GM19463 (cell line): ENCODE measurements at regions not wholly inside any gene's neighbourhood (a gene's known extent, or its start where the extent isn't known, plus 50 kb on each side); places are given as distances from the start of the nearest gene placed in this dataset.
"Not testable (repeated sequence)": the region's sequence is repeated elsewhere in the genome, so short reads cannot be mapped to it uniquely, and the experiment has no call there.

Source experiments
- ATAC-seq: cut with Tn5 transposase; IDR thresholded peaks from one replicate; pipeline ENCODE4 v1.9.1; 2021; ENCODE audit warnings: mild to moderate bottlenecking, moderate library complexity; ENCODE audit not compliant: unreplicated experiment

DNA sequence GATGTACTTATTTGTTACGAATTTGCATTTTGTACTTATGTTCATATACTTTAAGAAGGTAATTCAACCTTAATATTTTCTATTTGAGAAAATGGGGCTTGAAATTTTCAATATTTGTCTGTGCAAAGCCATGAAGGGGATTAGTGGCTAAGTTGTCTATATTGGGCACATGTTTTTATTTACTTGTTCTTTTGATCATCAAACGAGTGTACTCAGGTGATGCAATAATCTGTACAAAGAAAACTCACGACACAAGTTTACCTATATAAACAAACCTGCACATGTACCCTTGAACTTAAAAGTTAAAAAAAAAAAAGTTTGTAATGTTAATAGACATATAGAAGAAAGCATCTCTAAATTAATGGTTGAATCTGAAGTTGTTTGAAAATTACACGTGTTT, 658.9 kb upstream of the SYT4 start:
- no peak for ATAC-seq

DNA sequence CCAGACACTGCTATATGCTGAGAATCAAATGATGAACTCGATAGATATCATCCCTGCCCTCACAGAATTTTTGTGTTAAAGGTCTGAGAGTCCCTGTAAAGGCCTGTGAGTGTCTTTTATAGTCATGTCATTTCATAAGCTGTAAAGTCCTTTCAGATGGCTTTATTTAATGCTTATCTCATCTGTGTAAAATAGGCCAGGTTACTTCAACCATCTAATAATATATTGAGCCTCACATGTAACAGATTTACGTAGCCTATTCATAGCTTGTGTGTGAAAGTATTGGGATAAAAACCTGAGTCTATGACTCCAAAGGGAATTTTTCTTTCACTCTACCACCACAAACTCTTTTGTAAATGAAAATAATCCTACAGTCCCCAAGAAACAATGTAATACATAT, 672.0 kb upstream of the SYT4 start:
- no peak for ATAC-seq

DNA sequence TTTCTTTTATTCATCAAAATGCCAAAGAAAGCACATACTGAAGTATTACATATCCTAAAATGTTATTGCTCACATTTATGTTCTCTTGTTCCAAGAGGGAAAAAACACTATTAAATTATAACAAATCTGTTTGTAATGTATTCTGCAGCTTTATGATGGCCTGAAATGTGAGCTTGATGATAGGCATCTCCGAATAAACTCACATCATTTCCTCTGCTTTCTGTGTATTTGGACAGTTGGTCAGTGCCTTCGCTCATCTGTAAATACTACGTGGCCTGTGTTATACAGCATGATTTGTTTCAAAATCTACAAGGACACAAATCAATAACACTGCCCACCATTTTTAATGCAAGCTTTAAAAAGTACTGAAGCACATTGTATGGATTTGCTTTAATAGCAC, 672.8 kb upstream of the SYT4 start:
- ATAC-seq: no peak

DNA sequence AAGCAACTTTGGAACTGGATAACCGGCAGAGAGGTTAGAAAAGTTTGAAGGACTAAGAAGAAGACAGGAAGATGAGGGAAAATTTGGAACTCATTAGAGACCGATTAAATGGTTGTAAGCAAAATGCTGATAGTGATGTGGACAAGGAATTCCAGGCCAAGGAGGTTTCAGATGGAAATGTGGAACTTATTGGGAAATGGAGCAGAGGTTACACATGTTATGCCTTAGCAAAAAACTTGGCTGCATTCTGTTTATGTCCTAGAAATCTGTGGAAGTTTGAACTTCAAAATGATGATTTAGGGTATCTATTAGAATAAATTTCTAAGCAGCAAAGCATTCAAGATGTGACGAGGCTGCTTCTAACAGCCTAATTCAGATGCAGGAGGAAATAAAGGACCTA, 675.1 kb upstream of the SYT4 start:
- no peak for ATAC-seq

DNA sequence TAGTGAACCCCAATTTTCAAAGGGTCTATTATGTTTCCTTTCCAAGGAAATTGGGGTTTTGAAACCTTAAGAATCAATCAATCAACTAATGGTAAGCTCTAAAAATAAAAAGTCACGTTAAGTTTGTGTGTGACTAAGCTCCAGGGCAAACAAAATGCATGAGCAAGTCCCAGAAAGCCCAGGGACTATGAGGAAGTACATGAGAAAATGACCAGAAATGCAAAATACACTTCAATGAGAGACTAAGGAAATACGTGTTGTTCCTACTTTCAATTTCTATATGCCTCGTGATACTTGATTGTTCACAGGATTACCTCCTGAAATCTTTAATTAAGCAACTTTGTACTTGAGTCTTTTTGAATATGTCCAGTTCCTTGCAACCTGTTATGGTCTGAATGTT, 684.4 kb upstream of the SYT4 start:
- no peak for ATAC-seq

DNA sequence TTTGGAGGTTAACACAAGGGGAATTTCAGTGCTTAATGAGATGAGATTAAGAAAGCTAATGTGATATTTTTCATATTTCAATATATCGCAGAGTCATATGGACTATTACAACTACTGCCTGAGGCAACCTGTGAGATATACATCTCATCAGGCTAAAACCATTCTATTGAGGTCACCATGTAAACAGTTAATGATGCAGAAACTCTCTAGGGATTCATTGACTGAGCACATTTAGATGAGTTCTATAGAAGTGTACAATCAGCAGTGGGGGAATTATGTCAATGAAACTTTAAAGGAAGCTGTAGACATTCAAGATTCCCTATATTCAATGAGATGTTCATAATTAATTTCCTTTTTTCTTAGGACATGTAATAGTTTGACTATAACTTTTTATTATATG, 687.4 kb upstream of the SYT4 start:
- ATAC-seq: no peak

DNA sequence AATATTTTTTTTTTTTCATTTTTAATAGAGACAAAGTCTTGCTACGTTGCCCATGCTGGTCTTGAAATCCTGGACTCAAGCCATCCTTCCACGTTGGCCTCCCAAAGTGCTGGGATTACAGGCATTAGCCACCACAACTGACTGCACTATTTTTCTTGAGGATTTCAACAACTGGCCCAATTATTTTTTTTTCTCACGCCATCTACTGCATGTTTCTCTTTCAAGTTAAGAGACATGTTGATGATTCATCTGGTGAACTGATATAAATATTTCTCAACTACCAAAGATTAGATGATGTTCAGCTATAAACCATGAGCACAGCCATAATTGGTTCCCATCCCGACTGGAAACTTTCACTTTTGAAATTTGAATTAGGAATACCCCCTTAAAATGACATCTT, 688.4 kb upstream of the SYT4 start:
- no peak for ATAC-seq

DNA sequence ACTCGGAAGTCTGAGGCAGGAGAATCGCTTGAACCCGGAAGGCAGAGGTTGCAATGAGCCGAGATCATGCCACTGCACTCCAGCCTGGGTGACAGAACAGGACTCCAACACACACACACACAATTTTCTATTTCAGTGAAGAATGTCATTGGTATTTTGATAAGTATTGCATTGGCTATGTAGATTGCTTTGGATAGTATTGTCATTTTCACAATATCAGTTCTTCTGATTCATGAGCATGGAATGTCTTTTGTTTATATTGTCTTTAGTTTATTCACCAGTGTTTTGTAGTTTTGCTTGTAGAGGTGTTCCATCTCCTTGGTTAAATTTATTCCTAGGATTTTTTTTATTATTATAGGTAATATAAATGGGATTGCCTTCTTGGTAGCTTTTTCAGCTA, 693.4 kb upstream of the SYT4 start:
- ATAC-seq: no peak

DNA sequence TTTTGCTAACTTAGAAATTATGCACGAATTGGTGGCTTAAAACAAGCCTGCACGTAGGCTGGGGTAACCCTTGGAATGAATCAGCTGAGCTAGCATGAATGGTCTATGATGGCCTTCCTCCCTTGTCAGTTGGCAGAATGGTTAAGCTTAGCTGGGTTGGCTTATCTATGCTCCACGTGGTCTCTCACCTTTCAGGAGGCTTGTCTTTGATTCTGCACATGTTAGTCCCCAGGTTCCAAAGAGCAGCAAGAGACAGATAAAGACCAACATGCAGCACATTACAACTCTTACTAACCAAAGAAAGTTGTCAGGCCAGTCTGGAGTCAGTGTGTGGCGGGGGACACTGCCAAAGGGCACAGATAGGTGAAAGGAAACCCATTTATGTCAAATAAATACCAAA, 700.9 kb upstream of the SYT4 start:
- no peak for ATAC-seq

DNA sequence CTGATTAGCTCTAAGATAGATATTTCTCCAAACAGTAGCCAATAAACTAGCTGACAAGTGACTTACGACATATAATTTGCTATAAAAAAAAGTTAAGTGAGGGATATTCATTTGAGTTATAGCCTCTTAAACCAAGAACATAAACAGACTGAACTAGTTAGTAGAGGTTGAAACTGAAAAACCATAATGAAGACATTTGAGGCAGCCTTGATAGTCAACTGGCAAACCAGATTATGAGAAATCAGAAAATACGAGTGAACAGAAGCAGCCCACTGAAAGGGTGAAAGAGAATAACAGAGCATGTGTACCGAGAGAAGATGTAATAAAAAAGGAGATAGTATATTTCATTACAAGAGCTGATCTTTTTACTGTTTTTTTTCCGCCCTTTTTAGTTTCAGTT, 698.1 kb upstream of the SETBP1 start:
- ATAC-seq: no peak

DNA sequence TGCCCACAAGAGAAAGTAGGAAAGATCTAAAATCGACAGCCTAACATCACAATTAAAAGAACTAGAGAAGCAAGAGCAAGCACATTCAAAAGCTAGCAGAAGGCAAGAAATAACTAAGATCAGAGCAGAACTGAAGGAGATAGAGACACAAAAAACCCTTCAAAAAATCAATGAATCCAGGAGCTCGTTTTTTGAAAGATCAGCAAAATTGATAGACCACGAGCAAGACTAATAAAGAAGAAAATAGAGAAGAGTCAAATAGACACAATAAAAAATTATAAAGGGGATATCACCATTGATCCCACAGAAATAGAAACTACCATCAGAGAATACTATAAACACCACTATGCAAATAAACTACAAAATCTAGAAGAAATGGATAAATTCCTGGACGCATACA, 693.6 kb upstream of the SETBP1 start:
- ATAC-seq: not testable (repeated sequence)

DNA sequence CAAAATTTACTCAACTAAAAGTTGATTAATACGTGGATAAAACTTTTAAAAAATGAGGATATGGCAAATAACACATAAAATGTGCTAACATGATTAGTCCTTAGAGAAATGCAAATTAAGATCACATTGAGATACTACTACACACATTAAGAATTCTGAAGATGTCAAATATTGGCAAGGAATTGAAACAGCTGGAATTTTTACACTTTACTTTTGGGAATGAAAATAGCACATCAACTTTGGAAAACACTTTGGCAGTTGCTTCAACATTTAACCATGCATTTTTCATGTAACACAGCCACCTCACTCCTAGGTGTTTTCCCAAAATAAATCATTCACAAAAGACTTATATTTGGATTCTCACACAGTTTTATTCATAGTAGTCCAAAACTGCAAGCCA, 687.9 kb upstream of the SETBP1 start:
- ATAC-seq: no peak

DNA sequence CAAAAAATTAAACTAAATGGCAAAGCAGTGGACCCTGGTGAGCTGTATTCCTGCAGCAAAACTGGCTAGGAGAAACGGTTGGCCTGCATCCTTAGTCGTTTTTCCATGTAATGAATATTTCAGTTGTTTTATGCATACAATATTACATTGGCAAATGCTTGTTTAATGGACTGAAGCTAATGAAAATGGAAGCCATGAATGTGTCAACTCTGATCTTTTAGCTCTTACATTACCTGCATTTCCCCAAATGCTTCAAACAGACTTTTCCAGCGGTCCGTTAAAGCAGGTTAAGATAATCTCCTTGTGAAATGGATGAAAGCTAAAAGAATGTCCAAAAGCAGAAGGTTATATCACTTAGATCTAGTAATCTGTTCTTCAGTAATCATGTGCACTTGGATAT, 686.3 kb upstream of the SETBP1 start:
- no peak for ATAC-seq

DNA sequence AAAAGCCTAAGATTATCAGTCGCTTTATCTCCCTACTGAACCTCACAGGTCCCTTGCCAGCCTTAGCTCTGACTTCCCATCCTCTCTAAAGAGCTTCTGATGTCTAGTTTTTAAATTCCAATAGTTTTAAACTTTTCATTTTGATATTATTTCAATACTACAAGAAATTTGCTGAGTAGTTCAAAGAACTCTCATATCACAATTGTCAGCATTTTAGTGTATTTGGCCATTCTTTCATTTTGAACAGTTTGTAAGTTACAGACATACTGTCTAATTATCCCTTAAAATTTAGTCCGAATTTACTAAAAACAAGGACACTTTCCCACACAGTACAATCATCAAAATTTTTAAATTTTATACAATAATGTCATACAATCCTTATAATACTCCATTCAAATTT, 666.8 kb upstream of the SETBP1 start:
- ATAC-seq: no peak

DNA sequence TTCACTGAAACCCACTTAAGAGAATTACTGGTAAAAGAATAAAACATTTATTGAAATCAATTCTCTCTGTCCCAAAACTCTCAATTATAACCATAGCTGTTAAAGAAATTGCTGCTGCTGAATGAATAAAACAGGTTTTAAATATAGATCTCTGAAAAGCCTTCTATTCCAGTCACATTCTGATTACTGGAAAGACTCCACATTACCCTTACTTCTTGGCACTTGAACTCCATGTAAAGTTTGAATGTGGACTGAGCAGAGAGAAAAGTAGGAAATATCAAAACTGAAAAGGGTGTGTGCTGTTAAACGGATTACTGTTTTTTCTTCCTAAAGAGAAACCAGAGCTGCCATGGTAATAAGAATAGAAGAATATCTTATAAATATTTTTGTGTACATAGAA, 655.3 kb upstream of the SETBP1 start:
- ATAC-seq: no peak

DNA sequence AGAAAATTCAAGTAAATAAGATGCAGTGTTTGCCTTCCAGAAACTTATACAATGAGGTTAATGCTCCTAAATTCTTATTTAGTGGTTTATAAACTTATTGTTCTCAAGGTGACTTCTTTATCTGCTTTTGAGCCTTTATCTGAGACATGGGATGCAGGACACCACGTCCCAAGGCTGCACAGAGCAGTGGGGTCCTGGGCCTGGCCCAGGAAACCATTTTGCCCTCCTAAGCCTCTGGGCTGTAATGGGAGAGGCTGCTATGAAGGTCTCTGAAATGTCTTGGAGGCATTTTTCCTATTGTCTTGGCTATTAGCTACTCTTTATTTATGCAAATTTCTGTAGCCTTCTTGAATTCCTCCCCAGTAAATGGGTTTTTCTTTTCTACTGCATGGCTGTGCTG, 652.6 kb upstream of the SETBP1 start:
- no peak for ATAC-seq

DNA sequence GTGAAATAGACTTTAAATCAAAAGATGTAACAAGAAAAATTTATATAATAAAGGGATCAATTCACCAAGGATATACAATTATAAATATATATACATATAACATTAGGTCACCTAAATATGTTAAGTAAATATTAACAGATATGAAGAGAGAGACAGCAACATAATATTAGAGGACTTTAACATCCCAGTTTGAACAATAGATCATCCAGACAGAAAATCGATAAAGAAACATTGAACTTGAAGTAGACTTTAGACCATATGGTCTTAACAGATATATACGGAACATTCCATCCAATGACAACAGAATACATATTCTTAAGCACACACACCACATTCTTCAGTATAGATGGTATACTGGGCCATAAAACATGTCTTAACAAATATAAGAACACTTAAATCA, 649.6 kb upstream of the SETBP1 start:
- ATAC-seq: no peak

DNA sequence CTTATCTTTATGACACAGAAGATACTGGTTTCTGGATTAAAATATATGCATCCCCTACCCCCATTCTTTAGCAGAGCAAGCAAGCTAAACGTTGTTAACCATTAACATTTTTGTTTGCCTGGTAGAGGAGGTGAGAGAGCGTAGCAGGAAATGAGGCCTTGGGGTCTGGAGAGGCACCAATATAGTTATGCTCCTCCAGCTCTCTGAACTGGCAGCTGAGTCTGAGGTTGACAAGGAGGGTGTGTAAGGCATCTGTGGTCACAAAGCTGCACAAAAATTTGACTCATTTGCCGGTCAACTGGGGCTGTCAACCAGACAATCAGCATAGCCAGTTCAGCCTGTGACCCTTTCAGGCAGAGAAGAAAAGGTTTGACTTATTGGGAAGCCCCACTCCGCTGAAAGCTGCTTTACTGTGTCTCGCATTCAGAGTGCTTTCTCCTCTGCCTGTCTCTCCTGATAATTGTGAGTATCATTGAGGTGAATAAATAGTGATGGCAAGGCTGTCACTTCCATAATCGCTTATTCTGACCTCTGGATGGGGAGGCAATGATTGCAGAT, 647.5 kb upstream of the SETBP1 start:
- no peak for ATAC-seq

DNA sequence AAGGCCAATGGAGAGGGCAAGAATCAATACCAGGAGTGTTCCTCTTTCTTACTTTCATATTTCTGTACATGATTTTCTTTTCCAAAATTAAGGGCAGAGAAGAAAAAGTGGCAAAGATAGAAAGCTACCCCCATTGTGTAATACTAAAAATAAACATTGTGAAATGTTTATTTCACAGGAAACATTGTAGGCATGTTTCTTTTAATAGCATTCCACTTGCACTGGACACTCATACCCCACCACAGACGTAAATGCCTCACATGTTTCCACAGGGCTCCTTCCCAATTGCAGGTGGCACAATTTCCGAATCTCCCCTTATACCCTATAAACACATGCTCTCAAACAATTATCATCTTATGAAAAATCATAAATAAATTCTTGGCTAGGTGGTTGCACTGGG, 645.1 kb upstream of the SETBP1 start:
- no peak for ATAC-seq

DNA sequence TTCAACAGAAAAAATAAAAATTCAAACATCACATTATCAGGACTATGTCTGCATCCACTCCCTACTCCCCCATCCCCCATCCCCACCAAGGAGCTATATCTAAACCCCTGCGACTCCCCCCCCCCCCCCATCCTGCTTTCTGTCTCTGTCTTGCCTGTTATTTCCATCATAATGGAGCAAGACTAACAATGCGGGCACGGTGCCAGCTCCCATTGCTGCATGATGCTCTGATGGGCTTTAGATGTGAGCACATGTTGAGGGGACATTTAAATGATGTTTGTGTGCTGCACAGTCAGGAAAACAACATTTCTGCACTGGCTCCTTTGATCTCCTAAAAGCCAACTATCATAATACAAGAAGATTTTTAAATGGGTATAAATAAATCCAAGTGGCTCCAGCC, 644.2 kb upstream of the SETBP1 start:
- no peak for ATAC-seq

DNA sequence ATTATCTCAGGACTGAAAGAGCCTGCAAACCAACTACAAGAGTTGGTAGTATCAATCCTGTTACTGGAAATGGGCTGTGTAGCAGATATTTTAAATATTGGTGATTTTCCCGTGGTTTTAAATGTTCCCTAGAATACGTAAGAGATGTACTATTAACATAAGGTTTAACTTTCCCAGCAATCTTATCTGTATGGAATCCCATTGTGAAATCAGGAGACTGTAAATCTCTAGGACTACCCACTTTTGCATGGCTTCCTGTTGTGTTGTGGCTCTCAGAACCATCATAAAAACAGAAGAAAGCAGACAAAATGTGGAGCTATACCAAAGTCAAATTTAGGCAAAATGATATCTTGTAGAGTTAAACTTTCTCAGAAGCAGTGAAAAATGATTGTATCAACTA, 641.5 kb upstream of the SETBP1 start:
- no peak for ATAC-seq

DNA sequence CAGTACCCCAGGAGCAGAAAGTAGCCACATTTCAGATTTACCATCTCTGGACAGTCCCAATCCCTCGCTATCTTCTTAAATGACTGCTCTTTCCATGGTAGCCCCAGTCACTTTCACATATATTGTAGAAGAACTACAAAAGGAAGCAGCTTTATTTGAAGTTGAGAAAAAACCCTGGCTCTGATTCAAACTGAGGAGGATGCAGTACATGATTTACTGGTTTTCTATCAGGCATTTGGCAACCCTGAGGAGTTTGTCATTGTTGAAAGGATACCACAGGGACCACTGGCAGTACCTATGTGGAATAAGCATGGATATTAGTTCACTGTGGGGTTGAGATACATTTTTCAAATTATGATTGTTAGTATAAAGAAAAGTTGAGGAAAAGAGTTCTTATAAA, 640.9 kb upstream of the SETBP1 start:
- no peak for ATAC-seq

DNA sequence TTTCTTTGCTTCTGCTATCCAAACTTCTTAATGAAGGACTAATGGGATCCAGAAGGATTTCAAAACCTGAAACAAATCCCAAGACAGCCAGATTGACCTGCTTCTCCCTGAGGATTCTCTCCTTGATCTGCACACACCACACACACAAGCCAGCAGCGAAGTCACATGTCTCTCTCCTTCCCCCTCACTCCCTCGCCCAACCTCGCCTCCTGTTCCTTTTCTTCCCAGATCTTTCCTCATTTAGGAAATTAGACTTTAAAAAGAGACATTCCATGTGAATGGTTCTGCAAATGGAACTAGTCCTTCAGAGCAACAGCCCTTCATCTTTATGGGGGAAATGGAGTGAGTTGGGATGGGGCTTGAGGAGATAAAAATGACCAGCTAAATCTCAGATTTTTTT, 639.1 kb upstream of the SETBP1 start:
- no peak for ATAC-seq

DNA sequence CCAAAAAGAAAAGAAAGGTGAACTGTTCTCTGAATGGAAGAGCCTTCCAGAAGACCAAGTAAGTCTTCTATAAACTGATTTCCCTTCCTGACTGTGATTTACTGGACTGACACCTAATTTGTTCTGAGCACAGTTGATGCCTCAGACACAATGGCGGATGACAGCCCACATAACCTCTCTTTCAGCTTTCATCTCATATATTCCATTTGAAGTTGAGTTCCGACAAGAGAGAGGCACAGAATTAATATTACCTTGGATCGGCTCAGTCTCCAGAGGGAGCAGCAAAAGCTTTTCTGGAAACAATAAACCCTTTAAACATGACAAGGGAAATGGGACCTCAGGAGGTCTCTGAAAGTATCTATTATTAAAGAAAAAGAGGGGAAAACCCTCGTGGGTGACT, 638.7 kb upstream of the SETBP1 start:
- no peak for ATAC-seq
